ENCODE measurements at regions not wholly inside any gene's neighbourhood (a gene's known extent, or its start where the extent isn't known, plus 50 kb on each side); places are given as distances from the start of the nearest gene placed in this dataset.

DNA sequence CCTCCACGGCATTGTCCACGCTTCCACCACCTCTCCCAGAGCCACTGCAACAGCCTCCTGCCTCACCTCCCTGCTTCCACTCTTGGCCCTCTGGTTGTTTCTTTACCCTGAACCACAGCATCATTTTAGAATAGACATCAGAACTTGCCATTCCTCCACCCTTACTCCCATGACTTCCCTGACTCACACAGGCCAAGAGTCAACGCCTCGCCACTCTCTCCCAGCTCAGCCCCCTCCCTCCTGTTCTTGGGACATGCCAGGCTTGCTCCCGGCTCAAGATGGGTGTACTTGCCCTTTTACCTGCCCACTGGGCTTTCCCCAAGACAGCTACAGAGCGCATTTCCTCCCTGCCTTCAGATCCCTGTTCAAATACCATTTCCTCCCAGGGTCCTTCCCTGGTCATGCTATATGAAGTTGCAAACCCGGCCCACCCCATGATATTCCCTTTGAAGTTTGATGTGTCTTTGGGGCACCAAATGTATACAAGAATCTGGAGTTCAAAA lies 429.1 kb downstream of the RPS24 start:
- Histone ChIP-seq H3K9ac (ENCODE audit: low read depth, low read length, poor library complexity) (no peak overlapping the region), H4K91ac (ENCODE audit: low read depth, low read length, poor library complexity) (no peak overlapping the region), H2BK5ac (ENCODE audit: low read length) (no peak overlapping the region), H3K9me3 (replicated peaks in 1 of 2; ENCODE audit: control insufficient read depth in 2 of 2, insufficient read depth in 1 of 2, low read depth in 1 of 2, low read length in 2 of 2) (no peaks in the 10 kb centered on the region), H2BK120ac (ENCODE audit: low read depth, low read length) (peak overlapping the region; percentile 29), H3K14ac (ENCODE audit: low read length) (no peak overlapping the region), H2BK12ac (ENCODE audit: low read length) (no peak overlapping the region), H3K4me2 (ENCODE audit: insufficient read depth, low read length, poor library complexity, severe bottlenecking) (no peak overlapping the region), H2AFZ (ENCODE audit: low read length) (no peak overlapping the region), H3K27me3 (ENCODE audit: control insufficient read depth in 3 of 3, insufficient read depth in 3 of 3, low read depth in 1 of 3, low read length in 3 of 3) (peaks cover 0 to 2% (median 0%) of the 10 kb centered on the region in 3 experiments), H3K4me1 (ENCODE audit: control insufficient read depth in 2 of 2, insufficient read depth in 1 of 2, low read depth in 1 of 2, low read length in 2 of 2) (peaks cover 14 to 16% of the 10 kb centered on the region in 2 donors), H2BK15ac (ENCODE audit: low read length) (peak overlapping the region; percentile 12), H2AK5ac (ENCODE audit: low read depth, low read length) (no peak overlapping the region), H3K36me3 (replicated peaks in 1 of 2; ENCODE audit: control insufficient read depth in 2 of 2, insufficient read depth in 2 of 2, low read length in 2 of 2) (no peaks in the 10 kb centered on the region), H3K18ac (ENCODE audit: low read length) (peak overlapping the region; percentile 46), H4K8ac (ENCODE audit: low read depth, low read length) (no peak overlapping the region), H3K4me3 (ENCODE audit: low read length in 2 of 2) (no peak overlapping the region), H3K27ac (replicated peaks; ENCODE audit: low read length) (no peak overlapping the region), H3K23ac (ENCODE audit: low read depth, low read length, poor library complexity) (no peak overlapping the region), H3K4ac (ENCODE audit: low read length) (no peak overlapping the region), H3K79me1 (ENCODE audit: low read depth, low read length) (no peaks in the 10 kb centered on the region)
- no CpG with 5 or more reads among the region's 7 CpGs for WGBS, 2 donors (ENCODE audit: extremely low coverage in 2 of 2, insufficient read length in 2 of 2, insufficient replicate concordance in 1 of 2)
- DNase-seq (ENCODE audit: low spot score): no peak

DNA sequence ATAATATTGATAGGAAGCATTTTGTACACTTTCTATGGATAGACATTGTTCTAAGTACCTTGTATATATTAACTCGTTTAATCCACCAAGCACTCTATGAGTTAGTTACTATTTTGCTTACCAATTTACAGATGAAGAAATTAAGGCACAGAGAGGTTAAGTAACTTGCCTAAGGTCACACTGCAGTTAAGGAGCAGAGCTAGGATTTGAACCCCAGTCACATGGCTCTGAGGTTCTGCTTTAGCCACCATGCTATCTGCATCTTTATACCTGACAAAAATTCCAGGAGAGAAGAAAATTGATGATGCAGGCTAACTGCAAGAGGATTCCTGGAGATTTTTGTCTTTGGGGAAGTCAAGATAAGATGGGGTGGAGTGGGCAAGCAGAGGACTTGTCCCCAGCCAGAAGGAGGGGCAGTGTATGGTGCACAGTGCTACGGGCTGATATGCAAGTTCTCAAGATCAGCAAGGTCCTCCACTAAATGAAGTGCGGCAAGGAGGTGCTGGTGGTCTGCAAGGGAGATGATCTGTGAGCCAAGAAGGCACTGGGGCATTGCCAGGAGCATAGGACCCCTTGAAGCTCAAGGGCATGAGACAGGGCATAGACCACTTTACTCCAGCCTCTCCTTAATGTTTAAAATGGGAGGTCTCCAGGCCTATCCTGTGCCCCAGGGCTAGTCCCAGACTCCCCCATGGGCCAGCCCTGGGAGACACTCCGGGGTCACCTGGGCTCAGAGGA lies 430.6 kb downstream of the RPS24 start:
- H3K4ac ChIP-seq (ENCODE audit: low read length): no peak overlapping the region
- peak overlapping the region; percentile 43 for H2BK12ac ChIP-seq (ENCODE audit: low read length)
- H3K14ac ChIP-seq (ENCODE audit: low read length): no peak overlapping the region
- peak overlapping the region; percentile 45 for H3K9ac ChIP-seq (ENCODE audit: low read depth, low read length, poor library complexity)
- no peak overlapping the region for H3K23ac ChIP-seq (ENCODE audit: low read depth, low read length, poor library complexity)
- peak overlapping the region; percentile 76 for H4K91ac ChIP-seq (ENCODE audit: low read depth, low read length, poor library complexity)
- no CpG with 5 or more reads among the region's 4 CpGs for WGBS, 2 donors (ENCODE audit: extremely low coverage in 2 of 2, insufficient read length in 2 of 2, insufficient replicate concordance in 1 of 2)
- no peaks in the 10 kb centered on the region for H3K79me1 ChIP-seq (ENCODE audit: low read depth, low read length)
- H2BK15ac ChIP-seq (ENCODE audit: low read length): no peak overlapping the region
- peaks cover 14 to 16% of the 10 kb centered on the region in 2 donors for H3K4me1 ChIP-seq (ENCODE audit: control insufficient read depth in 2 of 2, insufficient read depth in 1 of 2, low read depth in 1 of 2, low read length in 2 of 2)
- peak overlapping the region; percentile 82 for H3K18ac ChIP-seq (ENCODE audit: low read length)
- DNase-seq (ENCODE audit: low spot score): no peak
- H3K4me2 ChIP-seq (ENCODE audit: insufficient read depth, low read length, poor library complexity, severe bottlenecking): no peak overlapping the region
- H4K8ac ChIP-seq (ENCODE audit: low read depth, low read length): no peak overlapping the region
- H2AK5ac ChIP-seq (ENCODE audit: low read depth, low read length): peak overlapping the region; percentile 0
- no peaks in the 10 kb centered on the region for H3K36me3 ChIP-seq (replicated peaks in 1 of 2; ENCODE audit: control insufficient read depth in 2 of 2, insufficient read depth in 2 of 2, low read length in 2 of 2)
- H3K9me3 ChIP-seq (replicated peaks in 1 of 2; ENCODE audit: control insufficient read depth in 2 of 2, insufficient read depth in 1 of 2, low read depth in 1 of 2, low read length in 2 of 2): no peaks in the 10 kb centered on the region
- H2AFZ ChIP-seq (ENCODE audit: low read length): peak overlapping the region; percentile 61
- no peak overlapping the region for H3K4me3 ChIP-seq (ENCODE audit: low read length in 2 of 2)
- H3K27me3 ChIP-seq (ENCODE audit: control insufficient read depth in 3 of 3, insufficient read depth in 3 of 3, low read depth in 1 of 3, low read length in 3 of 3): no peaks in the 10 kb centered on the region
- H2BK5ac ChIP-seq (ENCODE audit: low read length): no peak overlapping the region
- H3K27ac ChIP-seq (replicated peaks; ENCODE audit: low read length): no peak overlapping the region
- no peak overlapping the region for H2BK120ac ChIP-seq (ENCODE audit: low read depth, low read length)

DNA sequence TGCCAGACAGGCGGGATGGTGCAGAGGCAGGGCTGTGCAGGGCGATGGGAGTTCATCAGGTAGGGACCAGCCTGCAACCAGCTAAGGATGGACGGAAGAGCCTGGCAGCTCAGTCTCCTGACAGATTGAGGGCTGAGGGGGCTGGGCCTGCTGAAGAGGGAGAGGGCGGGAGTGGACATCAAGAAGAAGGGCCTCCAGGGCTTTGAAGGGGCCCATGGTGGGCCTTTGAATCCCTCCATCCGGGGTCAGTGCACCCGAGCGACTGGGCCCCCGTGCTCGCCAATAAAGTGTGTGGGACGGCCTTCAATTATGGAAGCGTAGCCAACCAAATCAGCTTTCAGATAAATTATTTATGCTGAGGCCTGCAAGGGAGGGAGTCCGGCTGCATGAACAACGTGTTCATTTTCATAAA lies 431.2 kb downstream of the RPS24 start:
- H2BK15ac ChIP-seq (ENCODE audit: low read length): no peak overlapping the region
- peak overlapping the region; percentile 43 for H2BK12ac ChIP-seq (ENCODE audit: low read length)
- no peaks in the 10 kb centered on the region for H3K79me1 ChIP-seq (ENCODE audit: low read depth, low read length)
- peak overlapping the region; percentile 73 for H3K18ac ChIP-seq (ENCODE audit: low read length)
- H2BK120ac ChIP-seq (ENCODE audit: low read depth, low read length): no peak overlapping the region
- peaks cover 0 to 3% of the 10 kb centered on the region in 2 donors for H3K9me3 ChIP-seq (replicated peaks in 1 of 2; ENCODE audit: control insufficient read depth in 2 of 2, insufficient read depth in 1 of 2, low read depth in 1 of 2, low read length in 2 of 2)
- no peak overlapping the region for H4K8ac ChIP-seq (ENCODE audit: low read depth, low read length)
- no peak overlapping the region for H3K9ac ChIP-seq (ENCODE audit: low read depth, low read length, poor library complexity)
- no peak for DNase-seq (ENCODE audit: low spot score)
- no peaks in the 10 kb centered on the region for H3K36me3 ChIP-seq (replicated peaks in 1 of 2; ENCODE audit: control insufficient read depth in 2 of 2, insufficient read depth in 2 of 2, low read length in 2 of 2)
- no CpG with 5 or more reads among the region's 13 CpGs for WGBS, 2 donors (ENCODE audit: extremely low coverage in 2 of 2, insufficient read length in 2 of 2, insufficient replicate concordance in 1 of 2)
- H3K4me1 ChIP-seq (ENCODE audit: control insufficient read depth in 2 of 2, insufficient read depth in 1 of 2, low read depth in 1 of 2, low read length in 2 of 2): peaks cover 14 to 16% of the 10 kb centered on the region in 2 donors
- H3K27me3 ChIP-seq (ENCODE audit: control insufficient read depth in 3 of 3, insufficient read depth in 3 of 3, low read depth in 1 of 3, low read length in 3 of 3): no peaks in the 10 kb centered on the region
- peak overlapping the region; percentile 76 for H4K91ac ChIP-seq (ENCODE audit: low read depth, low read length, poor library complexity)
- H2BK5ac ChIP-seq (ENCODE audit: low read length): no peak overlapping the region
- no peak overlapping the region for H3K4ac ChIP-seq (ENCODE audit: low read length)
- no peak overlapping the region for H3K4me3 ChIP-seq (ENCODE audit: low read length in 2 of 2)
- peak overlapping the region; percentile 0 for H2AK5ac ChIP-seq (ENCODE audit: low read depth, low read length)
- H3K27ac ChIP-seq (replicated peaks; ENCODE audit: low read length): no peak overlapping the region
- H3K23ac ChIP-seq (ENCODE audit: low read depth, low read length, poor library complexity): no peak overlapping the region
- H3K4me2 ChIP-seq (ENCODE audit: insufficient read depth, low read length, poor library complexity, severe bottlenecking): no peak overlapping the region
- no peak overlapping the region for H3K14ac ChIP-seq (ENCODE audit: low read length)
- H2AFZ ChIP-seq (ENCODE audit: low read length): peak overlapping the region; percentile 61

DNA sequence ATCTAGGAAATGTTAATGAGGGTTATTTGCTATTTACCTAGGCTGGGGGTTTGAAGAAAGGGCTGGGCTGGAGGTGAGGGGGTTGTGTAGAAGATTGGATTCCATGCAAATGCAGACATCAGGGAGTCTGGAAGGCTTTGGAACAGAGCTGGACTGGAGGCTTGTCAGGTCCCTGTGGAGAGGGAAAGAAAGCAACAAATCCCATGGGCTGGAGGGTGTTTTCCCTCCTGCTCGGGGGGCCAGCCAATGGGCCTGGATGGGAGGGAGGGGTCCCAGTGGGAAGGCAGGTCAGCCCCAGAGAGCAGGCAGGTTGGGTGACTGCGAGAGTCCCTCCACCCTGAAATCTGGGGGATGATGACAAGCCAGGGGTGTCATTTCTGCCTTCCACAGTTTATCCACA lies 431.8 kb downstream of the RPS24 start:
- Histone ChIP-seq H2BK15ac (ENCODE audit: low read length) (no peak overlapping the region), H3K27me3 (ENCODE audit: control insufficient read depth in 3 of 3, insufficient read depth in 3 of 3, low read depth in 1 of 3, low read length in 3 of 3) (no peaks in the 10 kb centered on the region), H3K4me1 (ENCODE audit: control insufficient read depth in 2 of 2, insufficient read depth in 1 of 2, low read depth in 1 of 2, low read length in 2 of 2) (peaks cover 14 to 16% of the 10 kb centered on the region in 2 donors), H3K9ac (ENCODE audit: low read depth, low read length, poor library complexity) (no peak overlapping the region), H3K27ac (replicated peaks; ENCODE audit: low read length) (no peak overlapping the region), H3K79me1 (ENCODE audit: low read depth, low read length) (no peaks in the 10 kb centered on the region), H3K4me2 (ENCODE audit: insufficient read depth, low read length, poor library complexity, severe bottlenecking) (no peak overlapping the region), H3K4ac (ENCODE audit: low read length) (no peak overlapping the region), H2AK5ac (ENCODE audit: low read depth, low read length) (peak overlapping the region; percentile 51), H2BK120ac (ENCODE audit: low read depth, low read length) (no peak overlapping the region), H3K4me3 (ENCODE audit: low read length in 2 of 2) (no peak overlapping the region), H3K23ac (ENCODE audit: low read depth, low read length, poor library complexity) (no peak overlapping the region), H2BK5ac (ENCODE audit: low read length) (peak overlapping the region; percentile 33), H3K14ac (ENCODE audit: low read length) (no peak overlapping the region), H4K91ac (ENCODE audit: low read depth, low read length, poor library complexity) (no peak overlapping the region), H2BK12ac (ENCODE audit: low read length) (no peak overlapping the region), H3K9me3 (replicated peaks in 1 of 2; ENCODE audit: control insufficient read depth in 2 of 2, insufficient read depth in 1 of 2, low read depth in 1 of 2, low read length in 2 of 2) (peaks cover 0 to 7% of the 10 kb centered on the region in 2 donors), H2AFZ (ENCODE audit: low read length) (peak overlapping the region; percentile 61), H3K36me3 (replicated peaks in 1 of 2; ENCODE audit: control insufficient read depth in 2 of 2, insufficient read depth in 2 of 2, low read length in 2 of 2) (no peaks in the 10 kb centered on the region), H4K8ac (ENCODE audit: low read depth, low read length) (no peak overlapping the region), H3K18ac (ENCODE audit: low read length) (peak overlapping the region; percentile 79)
- WGBS, 2 donors (ENCODE audit: extremely low coverage in 2 of 2, insufficient read length in 2 of 2, insufficient replicate concordance in 1 of 2): no CpG with 5 or more reads among the region's 2 CpGs
- DNase-seq (ENCODE audit: low spot score): no peak

Data from neuronal stem cell (in vitro differentiated cells).